ENCODE measurements at regions not wholly inside any gene's neighbourhood (a gene's known extent, or its start where the extent isn't known, plus 50 kb on each side); places are given as distances from the start of the nearest gene placed in this dataset.

DNA sequence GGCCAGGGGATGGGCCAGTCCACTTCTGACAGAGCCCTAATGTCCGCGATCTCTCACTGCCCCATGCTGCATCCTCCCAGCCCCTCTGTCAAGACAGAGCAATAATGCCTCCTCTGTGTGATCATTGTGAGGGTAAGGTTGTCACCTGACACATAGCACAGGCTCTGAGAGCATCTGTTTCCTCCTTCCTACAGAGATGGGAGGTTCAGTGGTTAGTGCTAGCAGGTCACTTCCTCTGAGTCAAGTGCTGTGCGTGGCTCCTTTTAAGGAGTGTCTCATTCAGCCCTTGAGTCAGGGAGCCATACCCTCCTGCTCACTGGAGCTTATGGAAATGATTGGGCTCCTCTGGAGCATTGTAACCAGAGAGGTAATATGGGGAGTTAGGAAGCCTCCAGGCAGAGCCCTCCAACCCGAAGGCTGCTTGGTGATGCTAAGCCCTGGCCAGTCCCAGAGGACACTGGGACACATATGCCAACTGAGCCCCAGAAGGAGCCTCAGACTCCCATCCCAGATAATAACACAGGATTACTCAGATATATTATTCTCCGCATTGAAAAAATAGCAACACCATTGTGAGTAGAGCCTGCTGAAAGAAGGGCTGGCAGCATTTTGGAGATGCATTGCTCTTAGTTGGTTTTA is 189.0 kb downstream of the GALNT1 start:
- DNase-seq (ENCODE audit: low read depth): no peak
- TF ChIP-seq, protein P1, sequence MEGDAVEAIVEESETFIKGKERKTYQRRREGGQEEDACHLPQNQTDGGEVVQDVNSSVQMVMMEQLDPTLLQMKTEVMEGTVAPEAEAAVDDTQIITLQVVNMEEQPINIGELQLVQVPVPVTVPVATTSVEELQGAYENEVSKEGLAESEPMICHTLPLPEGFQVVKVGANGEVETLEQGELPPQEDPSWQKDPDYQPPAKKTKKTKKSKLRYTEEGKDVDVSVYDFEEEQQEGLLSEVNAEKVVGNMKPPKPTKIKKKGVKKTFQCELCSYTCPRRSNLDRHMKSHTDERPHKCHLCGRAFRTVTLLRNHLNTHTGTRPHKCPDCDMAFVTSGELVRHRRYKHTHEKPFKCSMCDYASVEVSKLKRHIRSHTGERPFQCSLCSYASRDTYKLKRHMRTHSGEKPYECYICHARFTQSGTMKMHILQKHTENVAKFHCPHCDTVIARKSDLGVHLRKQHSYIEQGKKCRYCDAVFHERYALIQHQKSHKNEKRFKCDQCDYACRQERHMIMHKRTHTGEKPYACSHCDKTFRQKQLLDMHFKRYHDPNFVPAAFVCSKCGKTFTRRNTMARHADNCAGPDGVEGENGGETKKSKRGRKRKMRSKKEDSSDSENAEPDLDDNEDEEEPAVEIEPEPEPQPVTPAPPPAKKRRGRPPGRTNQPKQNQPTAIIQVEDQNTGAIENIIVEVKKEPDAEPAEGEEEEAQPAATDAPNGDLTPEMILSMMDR (IDR thresholded peaks at IDR 0.05; ENCODE audit: low read length, missing control alignments): no peak
- H3K4me3 ChIP-seq (replicated peaks; ENCODE audit: low read depth, low read length): no peak overlapping the region

DNA sequence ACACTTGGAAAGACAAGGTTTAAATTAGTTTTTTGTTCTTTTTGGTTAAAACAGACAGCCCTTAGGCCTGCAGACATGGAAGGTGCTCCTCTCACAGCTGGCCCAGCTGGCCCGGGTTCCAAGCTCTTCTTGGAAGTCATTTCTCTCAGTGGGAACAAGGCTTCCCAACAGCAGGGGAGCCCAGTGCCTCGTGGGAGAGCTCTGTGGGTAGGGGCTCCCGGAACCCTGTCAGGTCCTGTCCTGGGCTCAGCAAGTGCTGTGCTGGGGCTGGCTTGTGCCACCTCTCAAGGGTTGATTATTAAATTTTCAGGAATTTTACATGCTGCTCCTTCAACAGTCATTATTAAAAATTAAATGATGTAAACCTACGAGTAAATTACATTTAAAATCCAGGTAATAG is 189.6 kb downstream of the GALNT1 start:
- no peak overlapping the region for H3K4me3 ChIP-seq (replicated peaks; ENCODE audit: low read depth, low read length)
- no peak for DNase-seq (ENCODE audit: low read depth)
- TF ChIP-seq, protein P1 (IDR thresholded peaks at IDR 0.05; ENCODE audit: low read length, missing control alignments): no peak

DNA sequence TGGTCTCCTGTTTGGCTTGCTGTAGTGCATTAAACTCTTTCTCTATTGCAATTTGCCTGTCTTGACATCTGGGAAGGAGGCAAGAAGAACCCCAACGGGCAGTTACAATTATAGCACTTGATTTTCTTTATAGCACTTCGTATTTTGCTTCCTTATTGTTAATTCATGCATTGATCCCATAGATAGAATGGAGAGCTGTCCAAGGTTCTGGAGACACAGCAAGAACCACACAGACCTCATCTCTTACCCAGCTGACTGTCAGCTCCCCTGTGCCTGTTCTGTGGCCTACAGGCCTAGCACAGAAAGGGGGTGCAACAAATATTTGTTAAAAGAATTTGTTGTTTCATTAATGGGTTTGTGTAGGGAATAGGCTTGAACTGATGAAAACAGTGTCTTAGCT is 194.3 kb downstream of the GALNT1 start:
- TF ChIP-seq, protein P1 (IDR thresholded peaks at IDR 0.05; ENCODE audit: low read length, missing control alignments): no peak
- H3K4me3 ChIP-seq (replicated peaks; ENCODE audit: low read depth, low read length): no peak overlapping the region
- peak; percentile 35 for DNase-seq (ENCODE audit: low read depth)

DNA sequence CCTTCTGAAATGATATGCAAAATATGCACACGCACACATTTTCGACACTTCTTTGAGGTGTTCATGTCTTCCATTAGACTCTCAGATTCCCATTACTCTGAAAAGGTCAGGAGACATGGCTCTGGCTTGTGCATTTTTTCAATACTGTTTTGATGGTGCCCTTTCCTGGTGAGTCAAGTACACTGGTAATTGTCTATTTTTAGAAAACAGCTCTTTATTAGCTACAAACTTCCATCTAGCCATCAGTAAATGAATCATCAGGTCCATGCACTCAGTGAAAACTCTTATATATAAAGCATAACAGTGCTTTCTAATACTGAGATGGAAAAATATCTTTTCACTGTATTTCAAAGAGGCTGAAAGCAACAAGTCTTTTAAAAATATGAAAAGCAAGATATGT is 194.9 kb downstream of the GALNT1 start:
- TF ChIP-seq, protein P1 (IDR thresholded peaks at IDR 0.05; ENCODE audit: low read length, missing control alignments): no peak
- H3K4me3 ChIP-seq (replicated peaks; ENCODE audit: low read depth, low read length): no peak overlapping the region

DNA sequence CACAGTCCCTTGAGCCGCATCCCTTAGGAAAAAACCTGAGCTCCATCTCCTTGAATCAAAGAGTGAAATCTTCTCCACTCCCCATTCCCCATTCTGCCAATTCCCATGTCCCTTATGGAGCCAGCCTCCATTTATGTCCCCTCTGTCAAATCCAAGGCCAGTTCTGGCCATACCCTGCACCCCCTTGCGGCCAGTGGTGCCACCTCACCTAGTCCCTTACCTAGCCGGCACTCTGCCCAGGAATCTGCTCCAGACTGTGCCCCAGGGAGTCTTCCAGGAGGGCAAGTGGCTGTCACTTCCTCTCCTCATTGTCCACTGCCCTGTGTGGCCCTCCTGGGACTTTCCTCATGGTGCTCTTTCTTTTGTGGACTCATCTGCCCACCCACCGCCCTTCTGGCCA is 195.4 kb upstream of the RMP24 start:
- no peak overlapping the region for H3K4me3 ChIP-seq (replicated peaks; ENCODE audit: low read depth, low read length)
- DNase-seq (ENCODE audit: low read depth): no peak
- TF ChIP-seq, protein P1 (IDR thresholded peaks at IDR 0.05; ENCODE audit: low read length, missing control alignments): no peak

More for the DNA sequence above, 194.9 kb downstream of the GALNT1 start:
- DNase-seq (ENCODE audit: low read depth): no peak

DNA sequence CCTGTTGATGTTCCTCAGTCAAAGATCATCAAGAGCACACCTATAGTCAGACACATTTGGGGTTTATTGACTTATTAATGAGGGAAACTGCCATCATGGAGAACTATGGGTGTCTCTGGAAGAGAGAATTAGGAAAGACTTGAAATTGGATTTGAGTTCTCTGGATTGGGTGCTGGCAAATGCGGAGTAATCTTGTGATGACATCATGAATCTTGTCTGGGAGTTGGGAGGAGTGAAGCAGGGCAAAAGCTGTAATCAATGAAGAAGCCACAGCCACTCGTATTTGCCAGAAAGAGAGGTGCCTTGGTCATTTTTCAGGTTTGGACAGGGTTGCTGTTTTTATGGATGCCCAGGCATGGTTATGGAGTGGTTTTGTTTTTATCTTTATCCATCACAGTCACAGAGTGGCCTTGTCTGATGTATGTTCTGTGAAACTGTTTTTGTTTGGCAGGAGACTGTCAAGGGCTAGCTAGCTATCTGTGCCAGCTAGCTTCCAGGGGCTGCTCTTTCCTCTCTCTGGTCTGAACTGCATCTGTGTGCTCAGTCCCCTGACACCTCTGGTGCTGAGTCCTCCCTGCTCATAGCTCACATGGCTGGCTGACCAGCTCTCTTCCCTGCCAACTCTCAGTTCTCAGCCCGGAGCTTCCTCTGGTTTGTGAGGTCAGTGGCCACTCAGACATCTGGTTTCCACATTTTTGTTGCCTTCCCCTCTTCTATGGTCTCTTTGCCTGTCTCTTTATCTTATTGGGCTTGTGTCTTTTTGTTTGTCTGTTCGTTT is 193.4 kb upstream of the RMP24 start:
- TF ChIP-seq, protein P1 (IDR thresholded peaks at IDR 0.05; ENCODE audit: low read length, missing control alignments): no peak
- no peak overlapping the region for H3K4me3 ChIP-seq (replicated peaks; ENCODE audit: low read depth, low read length)
- no peak for DNase-seq (ENCODE audit: low read depth)

Data from fibroblast of pulmonary artery (primary cell).